IPS-18c (cell line): ENCODE measurements at regions not wholly inside any gene's neighbourhood (a gene's known extent, or its start where the extent isn't known, plus 50 kb on each side); places are given as distances from the start of the nearest gene placed in this dataset.
A peak's percentile ranks its signal among the peaks of the same experiment; 100 is the strongest.
"Not testable (repeated sequence)": the region's sequence is repeated elsewhere in the genome, so short reads cannot be mapped to it uniquely, and the experiment has no call there.

Experiments used
- H3K4me3 ChIP-seq: 2 replicates; pipeline ENCODE4 v1.7.0; 2013; ENCODE audit warnings: low read depth, mild to moderate bottlenecking, low read length, moderate library complexity; ENCODE audit not compliant: insufficient read depth
- H3K9me3 ChIP-seq: one replicate; pipeline ENCODE4 v1.6.1; 2013; ENCODE audit warnings: mild to moderate bottlenecking, low read length, moderate library complexity; ENCODE audit not compliant: control insufficient read depth, insufficient read depth

DNA sequence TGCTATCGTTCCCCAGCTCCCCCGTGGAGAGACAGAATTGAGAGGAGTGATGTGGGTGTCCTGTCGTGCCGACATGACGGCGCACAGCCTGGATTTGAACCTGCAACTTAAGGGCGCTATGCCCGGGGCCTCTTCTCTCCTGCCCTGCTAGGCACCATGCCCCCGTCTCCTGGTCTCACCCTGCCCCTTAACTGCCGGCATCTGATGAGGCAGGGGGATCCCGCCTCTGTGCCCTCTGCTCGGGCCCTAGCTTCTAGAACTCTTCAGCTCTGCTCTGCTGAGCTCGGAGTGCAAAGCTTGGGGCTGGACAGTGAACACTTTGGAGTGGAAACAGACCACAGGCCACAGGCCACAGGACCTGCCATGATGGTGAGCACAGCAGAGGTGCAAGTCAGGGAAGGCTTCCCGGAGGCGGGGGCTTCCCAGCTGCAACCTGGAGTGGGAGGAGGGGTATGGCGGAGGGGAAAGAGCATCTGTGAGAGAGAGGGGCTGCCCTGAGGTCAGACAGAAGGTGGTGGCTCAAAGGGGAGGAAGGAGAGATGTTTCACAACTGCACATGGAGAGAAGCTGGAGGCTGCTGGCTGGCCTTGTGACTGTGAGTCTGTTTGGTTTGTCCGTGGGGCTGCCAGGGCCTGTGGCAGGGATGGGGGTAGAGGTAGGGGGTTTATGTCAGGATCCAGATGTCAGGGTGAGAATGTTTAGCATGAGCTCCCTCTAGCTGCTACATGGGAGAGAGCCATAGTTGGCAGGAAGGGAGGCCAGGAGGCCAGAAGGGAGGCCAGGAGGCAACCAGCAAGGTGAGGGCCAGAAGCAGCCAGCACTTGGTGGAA, 107.8 kb downstream of the CRLF3 start:
- Histone ChIP-seq H3K4me3 (no peak overlapping the region), H3K9me3 (no peaks in the 10 kb centered on the region)

DNA sequence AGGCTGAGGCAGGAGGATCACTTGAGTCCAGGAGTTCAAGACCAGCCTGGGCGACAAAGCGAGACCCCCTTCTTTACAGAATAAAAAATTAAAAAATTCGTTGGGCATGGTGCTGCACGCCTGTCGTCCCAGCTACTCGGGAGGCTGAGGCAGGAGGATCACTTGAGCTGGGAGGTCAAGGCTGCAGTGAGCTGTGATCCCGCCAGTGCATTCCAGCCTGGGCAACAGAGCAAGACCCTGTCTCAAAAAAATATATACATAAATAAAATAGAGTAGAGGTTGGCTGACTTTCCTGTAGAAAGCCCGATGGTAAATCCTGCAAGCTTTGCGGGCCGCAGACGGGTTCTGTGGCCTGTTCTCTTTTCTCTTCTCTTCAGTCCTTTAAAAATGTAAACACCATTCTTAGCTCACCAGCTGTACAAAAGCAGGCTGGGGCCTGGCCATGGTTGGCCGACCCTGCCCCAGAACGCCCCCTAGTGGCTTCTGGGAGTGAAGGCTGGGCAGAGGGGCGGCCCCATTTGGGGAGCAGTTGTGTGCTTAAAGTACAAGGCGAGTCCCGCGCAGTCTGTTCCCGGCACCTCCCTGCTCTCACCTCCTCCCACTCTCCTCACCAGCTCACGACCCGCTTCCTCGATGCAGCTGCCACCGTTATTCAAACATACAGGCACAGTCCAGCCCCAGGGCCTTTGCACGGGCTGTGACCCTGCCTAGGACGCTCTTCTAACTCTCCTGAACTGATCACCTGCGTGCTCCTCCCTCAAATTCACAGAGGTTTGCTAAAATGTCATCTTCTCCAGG, 109.5 kb downstream of the CRLF3 start:
- H3K9me3 ChIP-seq, H3K4me3 ChIP-seq: not testable (repeated sequence)

DNA sequence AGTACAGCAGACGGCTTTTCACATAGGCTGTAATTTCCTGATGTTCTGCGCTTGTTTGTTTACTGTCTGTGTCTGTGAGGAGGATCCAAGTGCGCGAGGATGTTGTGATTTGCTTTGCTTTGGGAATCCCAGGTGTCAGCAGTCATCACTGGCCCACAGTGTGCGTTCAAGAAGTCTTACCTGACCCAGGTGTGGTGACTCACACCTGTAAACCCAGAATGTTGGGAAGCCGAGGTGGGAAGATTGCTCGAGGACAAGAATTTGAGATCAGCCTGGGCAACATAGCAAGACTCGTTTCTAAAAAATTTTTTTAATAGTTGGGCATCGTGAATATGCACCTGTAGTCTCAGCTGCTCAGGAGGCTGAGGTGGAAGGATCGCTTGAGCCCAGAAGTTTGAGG, 110.7 kb downstream of the CRLF3 start:
- H3K4me3 ChIP-seq, H3K9me3 ChIP-seq: not testable (repeated sequence)

DNA sequence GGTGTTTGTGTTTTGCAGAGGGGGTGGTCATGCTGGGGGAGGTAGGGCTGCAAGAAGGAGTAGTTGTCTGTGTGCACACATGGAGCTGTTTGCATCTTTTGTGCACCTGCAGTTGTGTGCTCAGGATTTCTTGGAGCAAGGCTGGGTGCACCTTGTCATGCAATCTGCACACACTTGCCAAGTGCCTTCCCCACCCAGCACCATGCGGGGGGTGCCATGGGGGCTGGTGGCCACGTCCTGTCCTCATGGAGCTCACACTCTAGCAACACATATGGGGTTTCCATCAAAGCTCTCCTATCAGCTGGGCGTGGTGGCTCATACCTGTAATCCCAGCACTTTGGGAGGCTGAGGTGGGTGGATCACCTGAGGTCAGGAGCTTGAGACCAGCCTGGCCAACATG, 111.6 kb downstream of the CRLF3 start:
- H3K9me3 ChIP-seq, H3K4me3 ChIP-seq: not testable (repeated sequence)

DNA sequence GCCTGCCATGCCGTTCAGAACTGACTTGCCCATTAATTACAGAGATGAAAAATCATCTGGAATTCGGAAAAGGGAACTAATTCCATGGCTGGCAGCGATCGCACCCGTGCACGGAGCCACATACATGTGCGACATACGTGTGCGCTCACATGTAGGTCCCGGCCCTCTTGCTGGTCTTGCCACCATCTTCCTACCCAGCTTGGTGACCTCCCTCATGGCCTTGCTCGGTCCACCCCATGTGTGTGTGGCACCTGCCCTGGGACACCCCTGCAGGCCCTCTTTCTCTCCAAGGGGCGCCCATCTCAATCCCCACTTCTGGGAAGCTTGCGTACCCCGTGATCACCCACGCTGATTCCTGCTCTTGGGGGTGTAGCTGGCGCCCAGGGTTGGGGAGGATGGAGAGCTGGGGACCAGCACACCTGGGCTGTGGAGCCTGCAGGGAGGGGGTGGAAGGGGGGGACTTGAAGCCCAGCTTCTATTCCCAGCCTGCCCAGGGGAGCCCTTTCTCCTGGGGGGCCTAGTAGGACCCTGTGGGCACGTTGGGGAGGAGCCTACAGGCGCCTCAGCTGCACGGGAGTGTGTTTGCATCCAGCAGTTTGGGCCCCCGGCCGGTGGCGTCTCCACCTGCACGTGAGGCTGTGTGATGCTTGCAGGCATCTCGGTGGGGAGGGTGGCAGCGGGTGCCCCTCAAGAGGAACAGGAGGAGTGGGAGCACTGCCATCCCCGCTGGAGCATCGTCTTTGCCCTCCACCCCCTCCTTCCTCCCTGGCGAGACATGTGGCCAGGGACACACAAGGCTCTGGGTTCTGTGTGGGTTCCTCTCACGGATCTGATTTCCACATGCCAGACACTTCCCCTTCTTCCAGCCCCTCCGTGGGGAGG, 112.6 kb downstream of the CRLF3 start:
- H3K4me3 ChIP-seq = peak overlapping the region; percentile 20; the same call in 1 of the 2 replicates
- H3K9me3 ChIP-seq = not testable (repeated sequence)

DNA sequence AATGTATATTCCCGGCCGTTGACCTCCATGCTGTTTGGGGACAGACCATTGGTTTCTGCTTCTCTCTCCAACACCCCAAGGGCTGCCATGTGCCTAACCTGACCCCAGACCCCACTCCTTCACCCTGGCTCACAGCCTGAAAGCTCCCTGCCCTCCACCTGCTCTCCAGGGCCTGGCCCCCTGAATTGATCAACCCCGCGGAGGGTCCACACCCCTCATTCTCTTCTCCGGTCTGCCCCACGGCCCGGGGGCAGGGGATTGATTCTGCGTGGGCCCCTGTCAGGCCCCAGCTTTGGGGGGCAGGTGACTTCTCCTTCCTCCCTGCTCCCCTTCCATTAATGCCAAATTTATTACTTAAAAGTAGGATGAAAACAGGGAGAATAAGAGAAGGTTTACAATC, 113.3 kb downstream of the CRLF3 start:
- peak overlapping the region; percentile 88 for H3K4me3 ChIP-seq
- H3K9me3 ChIP-seq = not testable (repeated sequence)

DNA sequence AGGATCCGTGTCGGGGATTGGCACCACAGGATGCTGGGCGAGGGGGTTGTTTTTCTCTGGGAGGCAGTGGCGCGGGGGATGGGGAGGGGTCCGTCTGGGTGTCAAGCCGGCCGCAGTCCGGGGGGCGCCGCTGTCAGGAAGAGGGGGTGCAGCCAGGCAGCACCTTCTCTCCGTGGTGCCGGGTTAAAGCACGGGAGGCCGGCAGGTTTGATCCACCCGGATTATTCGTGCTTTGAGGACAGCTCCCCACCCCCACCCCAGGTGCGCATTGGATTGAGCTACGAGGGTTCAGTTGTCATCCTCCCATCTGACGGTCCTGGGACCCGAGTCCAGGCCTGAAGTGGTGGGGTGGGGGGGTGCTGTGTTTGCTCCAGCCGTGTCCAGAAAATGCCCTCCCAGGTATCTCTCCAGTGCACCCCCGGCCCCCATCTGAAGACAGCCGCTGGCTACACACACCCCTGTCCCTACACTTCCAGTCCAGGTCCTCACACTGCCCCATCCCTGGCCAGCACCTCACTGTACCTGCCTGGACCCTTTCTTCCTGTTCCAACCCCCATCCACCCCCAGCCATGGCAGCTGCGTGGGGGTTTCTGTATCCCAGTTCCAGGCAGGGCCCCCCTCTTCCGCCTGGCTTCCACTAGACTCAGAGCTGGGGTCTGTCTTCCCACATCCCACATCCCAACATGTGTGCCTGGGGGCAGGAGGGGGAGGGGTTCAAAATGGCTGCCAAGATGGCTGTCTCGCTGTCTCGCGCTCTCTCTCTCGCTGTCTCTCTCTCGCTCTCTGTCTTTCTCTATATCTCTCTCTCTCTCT, 114.0 kb downstream of the CRLF3 start:
- H3K9me3 ChIP-seq = not testable (repeated sequence)
- H3K4me3 ChIP-seq = peak overlapping the region; percentile 88

- peak overlapping the region; percentile 88 for H3K4me3 ChIP-seq
Measured at GRCh38 chr17:30709561-30710275, 114.8 kb downstream of the CRLF3 start.

DNA sequence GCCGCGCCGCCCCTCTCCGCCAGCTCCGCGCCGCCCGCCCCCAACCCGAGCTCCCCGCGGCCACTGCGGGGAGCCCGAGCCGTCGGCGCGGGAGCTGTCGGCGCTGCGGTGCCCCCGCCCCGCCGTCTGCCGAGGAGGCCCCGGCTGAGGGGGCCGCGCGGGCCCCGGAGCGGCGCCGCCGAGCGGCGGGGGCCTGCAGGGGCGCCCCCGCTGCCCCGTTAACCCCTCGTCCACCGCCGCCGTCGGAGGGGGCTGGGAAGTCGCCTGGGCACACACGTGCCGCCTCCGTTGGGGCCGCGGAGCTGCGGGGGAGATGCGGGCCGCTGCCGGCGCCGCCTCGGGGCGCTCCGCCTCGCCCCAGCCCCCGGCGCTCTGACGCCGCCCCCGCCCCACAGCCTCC, 115.4 kb downstream of the CRLF3 start:
- peak overlapping the region; percentile 88 for H3K4me3 ChIP-seq
- H3K9me3 ChIP-seq = not testable (repeated sequence)

More at GRCh38 chr17:30709561-30710275, 114.8 kb downstream of the CRLF3 start:
- H3K9me3 ChIP-seq = not testable (repeated sequence)

- peak overlapping the region; percentile 77 for H3K4me3 ChIP-seq
Measured at GRCh38 chr17:30708241-30709078, 116.0 kb downstream of the CRLF3 start.

GRCh38 chr17:30707724-30708240, 116.7 kb downstream of the CRLF3 start:
- not testable (repeated sequence) for H3K9me3 ChIP-seq
- H3K4me3 ChIP-seq = peak overlapping the region; percentile 77

More at GRCh38 chr17:30708241-30709078, 116.0 kb downstream of the CRLF3 start:
- H3K9me3 ChIP-seq = not testable (repeated sequence)

GRCh38 chr17:30706461-30707335, 117.8 kb downstream of the CRLF3 start:
- peak overlapping the region; percentile 77 for H3K4me3 ChIP-seq
- not testable (repeated sequence) for H3K9me3 ChIP-seq

DNA sequence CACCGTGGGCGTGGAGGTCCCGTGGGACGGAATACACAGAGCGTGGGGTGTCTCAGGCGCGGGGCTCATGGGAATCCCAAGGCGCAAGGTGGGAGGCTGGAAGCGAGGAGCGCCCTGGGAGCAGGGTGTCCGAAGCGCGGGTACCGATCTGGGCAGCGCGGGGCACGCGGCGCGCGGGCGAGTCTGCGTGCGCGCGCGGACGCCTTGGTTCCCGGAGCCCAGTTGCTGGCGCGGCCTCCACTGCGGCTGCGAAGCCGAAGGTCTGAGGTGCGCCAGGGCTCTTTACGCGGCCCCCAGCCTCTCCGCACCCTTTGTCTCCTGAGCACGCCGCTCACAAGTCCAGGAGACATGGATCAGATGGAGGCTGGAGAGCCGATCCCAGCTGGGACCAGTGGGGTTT, 118.5 kb downstream of the CRLF3 start:
- H3K4me3 ChIP-seq, H3K9me3 ChIP-seq: not testable (repeated sequence)

DNA sequence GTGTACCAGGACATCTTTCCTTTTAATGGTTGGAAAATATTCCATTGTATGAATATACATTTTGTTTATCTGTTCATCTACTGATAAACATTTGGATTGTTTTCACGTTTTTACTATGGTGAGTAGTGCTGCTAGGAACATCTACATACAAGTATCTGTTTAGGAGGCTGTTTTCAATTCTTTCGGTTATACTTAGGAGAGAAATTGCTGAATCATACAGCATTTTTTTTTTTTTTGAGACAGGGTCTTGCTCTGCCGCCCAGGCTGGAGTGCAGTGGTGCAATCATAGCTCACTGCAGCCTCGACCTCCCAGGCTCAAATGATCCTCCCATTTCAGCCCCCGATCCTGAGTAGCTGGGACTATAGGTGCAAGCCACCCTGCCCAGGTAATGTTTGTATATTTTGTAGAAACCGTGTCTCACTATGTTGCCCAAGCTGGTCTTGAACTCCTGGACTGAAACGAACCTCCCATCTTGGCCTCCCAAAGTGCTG, 122.9 kb downstream of the CRLF3 start:
- no peaks in the 10 kb centered on the region for H3K9me3 ChIP-seq

More for the DNA sequence above, 122.9 kb downstream of the CRLF3 start:
- no peak overlapping the region for H3K4me3 ChIP-seq
